T-helper 1 cell (primary cell): ENCODE measurements at regions not wholly inside any gene's neighbourhood (a gene's known extent, or its start where the extent isn't known, plus 50 kb on each side); places are given as distances from the start of the nearest gene placed in this dataset.

ENCODE experiments used
- DNase-seq, 5 donors: peaks; one replicate each; pipeline ENCODE4 v3.0.0-alpha.2; 2012 to 2020

- DNase-seq: no peak
Observed at GRCh38 chr20:50379049-50379990, 130.9 kb upstream of the PTPN1 start.

- DNase-seq: no peak
Observed at GRCh38 chr20:50379991-50380696, 130.0 kb upstream of the PTPN1 start.

GRCh38 chr20:50380697-50381040 lies 129.5 kb upstream of the PTPN1 start:
- no peak for DNase-seq

GRCh38 chr20:50381075-50381732 lies 129.0 kb upstream of the PTPN1 start:
- no peak for DNase-seq

- peak in 1 of 5 donors; percentile 64 for DNase-seq
Observed at GRCh38 chr20:50381771-50382593, 128.2 kb upstream of the PTPN1 start.

GRCh38 chr20:50385733-50386640 lies 124.2 kb upstream of the PTPN1 start:
- DNase-seq: peak; percentile 17 to 94 (median 39)

GRCh38 chr20:50386641-50386960 lies 123.6 kb upstream of the PTPN1 start:
- DNase-seq: no peak

GRCh38 chr20:50387218-50387995 lies 122.8 kb upstream of the PTPN1 start:
- no peak for DNase-seq

- peak in 1 of 5 donors; percentile 23 for DNase-seq
Observed at GRCh38 chr20:50387996-50388332, 122.2 kb upstream of the PTPN1 start.

- no peak for DNase-seq
Observed at GRCh38 chr20:50388733-50389437, 121.3 kb upstream of the PTPN1 start.

- DNase-seq: no peak
Observed at GRCh38 chr20:50389438-50389807, 120.8 kb upstream of the PTPN1 start.

- no peak for DNase-seq
Observed at GRCh38 chr20:50389808-50390684, 120.1 kb upstream of the PTPN1 start.

GRCh38 chr20:50390685-50391443 lies 119.3 kb upstream of the PTPN1 start:
- no peak for DNase-seq

GRCh38 chr20:50391444-50392137 lies 118.6 kb upstream of the PTPN1 start:
- no peak for DNase-seq

GRCh38 chr20:50392138-50392866 lies 117.9 kb upstream of the PTPN1 start:
- peak in 1 of 5 donors; percentile 27 for DNase-seq

GRCh38 chr20:50393242-50393641 lies 116.9 kb upstream of the PTPN1 start:
- no peak for DNase-seq

- no peak for DNase-seq
Observed at GRCh38 chr20:50393990-50394561, 116.1 kb upstream of the PTPN1 start.
